ENCODE measurements at regions not wholly inside any gene's neighbourhood (a gene's known extent, or its start where the extent isn't known, plus 50 kb on each side); places are given as distances from the start of the nearest gene placed in this dataset.

DNA sequence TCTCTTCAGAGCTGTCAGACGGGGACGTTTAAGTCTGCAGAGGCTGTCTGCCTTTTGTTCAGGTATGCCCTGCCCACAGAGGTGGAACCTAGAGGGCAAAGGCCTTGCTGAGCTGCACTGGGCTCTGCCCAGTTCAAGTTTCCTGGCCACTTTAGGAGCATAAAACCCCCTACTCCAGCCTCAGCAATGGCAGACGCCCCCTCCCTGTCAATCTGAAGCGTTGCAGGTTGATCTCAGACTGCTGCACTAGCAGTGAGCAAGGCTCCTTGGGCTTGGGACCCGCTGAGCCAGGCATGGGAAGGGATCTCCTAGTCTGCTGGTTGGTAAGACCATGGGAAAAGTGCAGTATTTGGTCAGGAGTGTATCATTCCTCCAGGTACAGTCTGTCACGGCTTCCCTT, 66.6 kb upstream of the TP53I11 start:
- in situ Hi-C loops (cut with MboI; ENCODE audit: low sequenced_read_pairs in 4 of 4), result loop anchor here in 1 of 4 donors (5.0 kb wide), 1 partner anchor 75 kb away; no protein-coding TSS in a partner anchor
- Histone ChIP-seq H3K9me3 (no peaks in the 10 kb centered on the region), H3K4me3 (no peak overlapping the region), H3K4me1 (peaks cover 16% of the 10 kb centered on the region in 2 donors), H3K36me3 (no peaks in the 10 kb centered on the region), H3K27ac (no peak overlapping the region), H3K27me3 (no peaks in the 10 kb centered on the region)
- no peak for TF ChIP-seq POLR2A (IDR thresholded peaks at IDR 0.05)
- TF ChIP-seq, protein P1, sequence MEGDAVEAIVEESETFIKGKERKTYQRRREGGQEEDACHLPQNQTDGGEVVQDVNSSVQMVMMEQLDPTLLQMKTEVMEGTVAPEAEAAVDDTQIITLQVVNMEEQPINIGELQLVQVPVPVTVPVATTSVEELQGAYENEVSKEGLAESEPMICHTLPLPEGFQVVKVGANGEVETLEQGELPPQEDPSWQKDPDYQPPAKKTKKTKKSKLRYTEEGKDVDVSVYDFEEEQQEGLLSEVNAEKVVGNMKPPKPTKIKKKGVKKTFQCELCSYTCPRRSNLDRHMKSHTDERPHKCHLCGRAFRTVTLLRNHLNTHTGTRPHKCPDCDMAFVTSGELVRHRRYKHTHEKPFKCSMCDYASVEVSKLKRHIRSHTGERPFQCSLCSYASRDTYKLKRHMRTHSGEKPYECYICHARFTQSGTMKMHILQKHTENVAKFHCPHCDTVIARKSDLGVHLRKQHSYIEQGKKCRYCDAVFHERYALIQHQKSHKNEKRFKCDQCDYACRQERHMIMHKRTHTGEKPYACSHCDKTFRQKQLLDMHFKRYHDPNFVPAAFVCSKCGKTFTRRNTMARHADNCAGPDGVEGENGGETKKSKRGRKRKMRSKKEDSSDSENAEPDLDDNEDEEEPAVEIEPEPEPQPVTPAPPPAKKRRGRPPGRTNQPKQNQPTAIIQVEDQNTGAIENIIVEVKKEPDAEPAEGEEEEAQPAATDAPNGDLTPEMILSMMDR (IDR thresholded peaks at IDR 0.05 in 4 of 5, conservative IDR thresholded peaks at IDR 0.05 in 1 of 5), result no peak
- DNase-seq (no peak), ATAC-seq (no peak)
- intact Hi-C loops (cut with DNase I; ENCODE audit: low total_unique reads), result no loop called here

DNA sequence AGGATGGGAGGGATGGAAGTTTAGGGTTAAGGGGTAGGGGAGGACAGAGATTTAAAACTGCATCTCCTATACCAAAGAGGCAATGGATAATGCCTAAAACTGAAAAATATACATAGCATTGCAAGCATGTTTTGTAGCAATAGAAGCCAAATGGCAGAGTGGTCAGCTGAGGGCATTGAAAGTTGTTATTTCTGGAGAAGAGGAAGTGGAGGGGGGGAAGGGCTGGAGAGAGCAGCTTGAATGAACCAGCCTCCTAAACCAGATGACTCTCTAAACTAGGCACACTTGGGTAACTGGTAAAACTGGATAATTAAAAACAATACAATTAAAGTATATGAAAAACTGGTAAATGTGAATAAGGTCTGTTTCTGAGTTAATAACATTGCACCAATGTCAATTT, 70.3 kb upstream of the TP53I11 start:
- in situ Hi-C loops (cut with MboI; ENCODE audit: low sequenced_read_pairs in 4 of 4), result no loop called here

DNA sequence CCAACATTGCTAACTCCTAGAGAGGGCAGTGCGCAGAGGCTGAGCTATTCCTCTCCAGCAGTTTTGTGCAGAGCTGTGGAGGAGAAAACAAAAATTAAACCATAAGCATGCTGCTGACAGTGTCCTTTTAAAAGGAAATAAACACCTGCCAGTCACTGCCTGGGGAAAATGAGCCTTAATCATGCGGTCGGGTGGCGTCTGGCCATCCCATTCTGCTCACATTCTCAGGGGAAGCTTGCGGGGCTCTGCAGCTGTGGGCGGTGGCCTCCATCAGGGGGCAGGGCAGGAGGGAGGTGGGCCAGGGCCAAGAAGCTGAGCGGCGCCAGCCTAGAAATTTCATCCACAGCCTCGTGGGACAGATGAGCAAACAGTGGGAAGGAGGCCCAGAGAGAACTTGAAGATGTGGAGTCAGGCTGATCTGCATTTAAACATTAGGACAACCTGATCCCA, 71.0 kb upstream of the TP53I11 start:
- peak overlapping the region; percentile 70 to 91 (median 80) for H3K27ac ChIP-seq
- H3K4me1 ChIP-seq, result peaks cover 26 to 29% of the 10 kb centered on the region in 2 donors
- H3K4me3 ChIP-seq, result no peak overlapping the region
- intact Hi-C loops (cut with DNase I; ENCODE audit: low total_unique reads), result loop anchor here (1.0 to 5.0 kb wide), 4 partner anchors 33 to 81 kb away; partner anchors contain the start of gene TP53I11
- ATAC-seq (peak; percentile 84 to 89), DNase-seq (peak; percentile 89 to 94)
- TF ChIP-seq, protein P1 (IDR thresholded peaks at IDR 0.05 in 4 of 5, conservative IDR thresholded peaks at IDR 0.05 in 1 of 5), result peak in 1 of 5 experiments; percentile 20
- TF ChIP-seq POLR2A (IDR thresholded peaks at IDR 0.05), result no peak
- no peaks in the 10 kb centered on the region for H3K36me3 ChIP-seq
- H3K27me3 ChIP-seq, result no peaks in the 10 kb centered on the region
- no peaks in the 10 kb centered on the region for H3K9me3 ChIP-seq
- in situ Hi-C loops (cut with MboI; ENCODE audit: low sequenced_read_pairs in 4 of 4), result no loop called here

More for the DNA sequence above, 70.3 kb upstream of the TP53I11 start:
- intact Hi-C loops (cut with DNase I; ENCODE audit: low total_unique reads), result loop anchor here (2.0 to 5.0 kb wide), 3 partner anchors 32 to 81 kb away; partner anchors contain the start of gene TP53I11
- H3K4me1 ChIP-seq, result peaks cover 23 to 25% of the 10 kb centered on the region in 2 donors
- peak overlapping the region; percentile 70 to 91 (median 80) for H3K27ac ChIP-seq
- no peak for TF ChIP-seq POLR2A (IDR thresholded peaks at IDR 0.05)
- TF ChIP-seq, protein P1 (IDR thresholded peaks at IDR 0.05 in 4 of 5, conservative IDR thresholded peaks at IDR 0.05 in 1 of 5), result no peak
- H3K9me3 ChIP-seq, result no peaks in the 10 kb centered on the region
- no peak overlapping the region for H3K4me3 ChIP-seq
- DNase-seq (peak in 1 of 2 donors; percentile 26), ATAC-seq (no peak)
- H3K27me3 ChIP-seq, result no peaks in the 10 kb centered on the region
- H3K36me3 ChIP-seq, result no peaks in the 10 kb centered on the region

DNA sequence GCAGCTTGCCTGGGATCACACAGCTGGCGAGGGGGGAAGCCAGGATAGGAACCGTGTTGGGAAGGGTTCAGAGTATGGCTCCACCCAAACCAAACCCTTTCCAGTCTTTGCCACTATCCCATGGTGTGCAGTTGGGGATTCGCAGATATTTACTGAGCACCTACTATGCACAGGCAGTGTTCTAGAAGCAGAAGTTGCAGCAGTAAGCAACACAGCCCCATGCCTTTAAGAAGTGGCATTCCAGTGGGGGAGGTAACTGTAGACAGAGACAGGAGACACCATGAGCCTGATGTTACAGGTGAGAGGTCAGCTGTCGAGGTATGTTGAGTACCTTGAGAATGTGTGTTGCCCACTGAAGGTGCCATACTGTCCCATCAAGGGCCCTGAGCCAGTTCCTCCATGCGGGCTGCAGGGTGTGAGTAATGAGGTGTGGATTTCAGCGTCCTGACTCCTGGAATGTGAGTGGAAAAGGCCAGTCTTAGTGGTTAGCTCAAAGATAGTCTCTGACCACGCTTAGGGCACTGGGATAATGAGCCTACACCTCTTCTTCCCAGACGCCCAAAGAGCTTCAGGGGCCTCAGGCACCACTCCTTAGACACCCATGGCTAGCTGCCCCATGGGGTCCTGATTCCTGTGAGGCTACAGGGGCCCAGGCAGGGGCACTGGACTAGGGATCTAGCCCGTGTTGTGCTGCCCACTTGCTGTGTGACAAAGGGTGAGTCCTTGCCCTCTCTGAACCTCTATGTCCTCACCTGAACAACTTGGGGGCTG, 71.8 kb upstream of the TP53I11 start:
- Histone ChIP-seq H3K27me3 (no peaks in the 10 kb centered on the region), H3K27ac (peak overlapping the region; percentile 70 to 91 (median 80)), H3K36me3 (no peaks in the 10 kb centered on the region), H3K4me3 (no peak overlapping the region), H3K9me3 (no peaks in the 10 kb centered on the region), H3K4me1 (peaks cover 26 to 32% of the 10 kb centered on the region in 2 donors)
- intact Hi-C loops (cut with DNase I; ENCODE audit: low total_unique reads), result loop anchor here (1.0 to 5.0 kb wide), 2 partner anchors 67 to 80 kb away; no protein-coding TSS in a partner anchor
- no peak for TF ChIP-seq POLR2A (IDR thresholded peaks at IDR 0.05)
- TF ChIP-seq, protein P1 (IDR thresholded peaks at IDR 0.05 in 4 of 5, conservative IDR thresholded peaks at IDR 0.05 in 1 of 5), result no peak
- in situ Hi-C loops (cut with MboI; ENCODE audit: low sequenced_read_pairs in 4 of 4), result no loop called here
- peak; percentile 43 to 73 for DNase-seq
- ATAC-seq, result peak; percentile 71 to 74
